OCI-LY1 (cell line): ENCODE measurements at regions not wholly inside any gene's neighbourhood (a gene's known extent, or its start where the extent isn't known, plus 50 kb on each side); places are given as distances from the start of the nearest gene placed in this dataset.
A peak's percentile ranks its signal among the peaks of the same experiment; 100 is the strongest.

Source experiments
- H2AFZ ChIP-seq: fragments of 200-600 bp; sonication (generic), shearing (Covaris generic); 2 replicates; pipeline ENCODE4 v1.6.0; 2014; ENCODE audit warnings: antibody characterized with exemption, mild to moderate bottlenecking, low read length
- H3F3A ChIP-seq: fragments of 200-600 bp; sonication (generic), shearing (Covaris generic); 2 replicates; pipeline ENCODE4 v1.6.0; 2014; ENCODE audit warnings: mild to moderate bottlenecking, antibody characterized with exemption, low read length, moderate library complexity; ENCODE audit not compliant: insufficient read depth
- H3K27ac ChIP-seq: fragments of 200-600 bp; sonication (generic); 2 replicates; pipeline ENCODE4 v1.5.1; 2014; ENCODE audit warnings: low read length, mixed run types, mild to moderate bottlenecking, low read depth; ENCODE audit not compliant: poor library complexity, severe bottlenecking
- H3K27me3 ChIP-seq: fragments of 200-600 bp; sonication (generic); 2 replicates; pipeline ENCODE4 v1.6.0; 2014; ENCODE audit warnings: antibody characterized with exemption, mild to moderate bottlenecking, low read length, moderate library complexity; ENCODE audit not compliant: insufficient read depth
- H3K36me3 ChIP-seq: fragments of 200-600 bp; sonication (generic); 2 replicates; pipeline ENCODE4 v1.6.1; 2014; ENCODE audit warnings: mild to moderate bottlenecking, antibody characterized with exemption, low read length, moderate library complexity, mixed read lengths; ENCODE audit not compliant: insufficient read depth
- H3K4me1 ChIP-seq: fragments of 200-600 bp; sonication (generic); 2 replicates; pipeline ENCODE4 v1.5.1; 2014; ENCODE audit warnings: mild to moderate bottlenecking, low read length, moderate library complexity; ENCODE audit not compliant: insufficient read depth, severe bottlenecking
- H3K4me2 ChIP-seq: fragments of 200-600 bp; sonication (generic), shearing (Covaris generic); 2 replicates; pipeline ENCODE4 v1.6.1; 2014; ENCODE audit warnings: low read length
- H3K4me3 ChIP-seq: fragments of 200-600 bp; sonication (generic); 2 replicates; pipeline ENCODE4 v1.5.1; 2014; ENCODE audit warnings: low read length, low read depth, mild to moderate bottlenecking, mixed read lengths; ENCODE audit not compliant: poor library complexity, severe bottlenecking
- H3K79me2 ChIP-seq: fragments of 200-600 bp; shearing (Covaris generic); 2 replicates; pipeline ENCODE4 v1.6.1; 2016; ENCODE audit warnings: mixed run types, low read length, mixed read lengths; ENCODE audit not compliant: insufficient read depth
- H3K9ac ChIP-seq: fragments of 200-600 bp; sonication (generic), shearing (Covaris generic); 2 replicates; pipeline ENCODE4 v1.6.1; 2014; ENCODE audit warnings: mild to moderate bottlenecking, low read length, mixed read lengths
- H3K9me2 ChIP-seq: fragments of 200-600 bp; sonication (generic), shearing (Covaris generic); 2 replicates; pipeline ENCODE4 v1.6.1; 2014; ENCODE audit warnings: low read depth, mild to moderate bottlenecking, low read length, mixed read lengths
- H3K9me3 ChIP-seq: fragments of 200-600 bp; shearing (Covaris generic); 2 replicates; pipeline ENCODE4 v1.6.1; 2014; ENCODE audit warnings: low read length, mixed read lengths
- H4K20me1 ChIP-seq: fragments of 200-600 bp; sonication (generic), shearing (Covaris generic); 2 replicates; pipeline ENCODE4 v1.6.0; 2016; ENCODE audit warnings: mild to moderate bottlenecking, low read length; ENCODE audit not compliant: insufficient read depth
- EZH2 ChIP-seq: fragments of 200-600 bp; sonication (generic), shearing (Covaris generic); IDR thresholded peaks from 2 replicates; pipeline ENCODE4 v1.8.0; 2017; ENCODE audit warnings: borderline replicate concordance, mixed run types, mild to moderate bottlenecking, antibody characterized with exemption, low read length, moderate library complexity, mixed read lengths
- TF ChIP-seq, protein P1 (sequence below): fragments of 200-600 bp; sonication (generic), shearing (Covaris generic); IDR thresholded peaks from 2 replicates; pipeline ENCODE4 v1.5.1; 2017; ENCODE audit warnings: mild to moderate bottlenecking, antibody characterized with exemption, low read length, moderate library complexity, mixed read lengths

DNA sequence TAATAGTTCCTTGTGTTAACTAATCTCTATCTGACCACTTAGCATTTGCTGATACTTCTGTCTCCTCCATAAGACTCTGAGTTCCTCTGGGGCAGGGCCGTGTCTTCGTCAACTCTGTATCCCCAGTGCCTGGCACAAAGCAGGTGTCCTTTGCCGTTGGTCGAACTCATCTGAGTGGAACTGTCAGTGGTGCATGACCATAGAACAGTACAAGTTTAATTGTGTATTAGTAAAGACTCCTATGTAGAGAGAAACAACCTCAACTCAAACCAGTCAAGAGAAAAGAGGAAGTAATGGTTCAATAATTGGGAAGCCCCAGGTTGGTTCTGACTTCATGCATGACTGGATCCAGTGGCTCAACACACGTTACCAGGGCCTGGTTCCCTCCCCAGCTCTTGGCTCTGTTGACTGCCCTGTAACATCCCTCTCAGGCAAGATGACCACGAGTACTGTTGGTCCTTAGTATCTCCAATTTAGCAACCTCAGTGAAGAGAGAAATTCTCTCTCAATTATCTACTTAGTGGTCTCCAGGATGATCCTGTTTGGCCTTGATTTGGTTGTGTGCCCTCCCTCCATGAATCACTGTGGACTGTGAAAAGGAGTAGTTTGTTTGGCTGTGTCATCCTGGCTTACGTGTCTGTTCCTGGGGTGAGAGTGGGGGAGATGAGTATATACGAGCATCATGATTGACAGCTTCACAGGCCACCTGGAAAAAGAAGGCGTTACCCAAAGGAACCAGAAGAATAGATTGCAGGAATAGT lies 58.5 kb upstream of the MSH6 start:
- H3K4me2 ChIP-seq = peak overlapping the region; percentile 45
- no peaks in the 10 kb centered on the region for H4K20me1 ChIP-seq
- H3K4me3 ChIP-seq = peak overlapping the region; percentile 2
- peak overlapping the region; percentile 98 for H3K27ac ChIP-seq
- peaks cover 32% of the 10 kb centered on the region for H3K36me3 ChIP-seq
- H3K9me3 ChIP-seq = 0 out of 2 replicates have a peak, but pooled peaks cover 2% of the 10 kb centered on the region
- peaks cover 90% of the 10 kb centered on the region for H3K4me1 ChIP-seq
- H3F3A ChIP-seq = peaks cover 28% of the 10 kb centered on the region
- no peak overlapping the region for H2AFZ ChIP-seq
- H3K79me2 ChIP-seq = no peaks in the 10 kb centered on the region
- H3K27me3 ChIP-seq = no peaks in the 10 kb centered on the region
- peak overlapping the region; percentile 64 for H3K9ac ChIP-seq
- TF ChIP-seq EZH2 = no peak
- TF ChIP-seq, protein P1, sequence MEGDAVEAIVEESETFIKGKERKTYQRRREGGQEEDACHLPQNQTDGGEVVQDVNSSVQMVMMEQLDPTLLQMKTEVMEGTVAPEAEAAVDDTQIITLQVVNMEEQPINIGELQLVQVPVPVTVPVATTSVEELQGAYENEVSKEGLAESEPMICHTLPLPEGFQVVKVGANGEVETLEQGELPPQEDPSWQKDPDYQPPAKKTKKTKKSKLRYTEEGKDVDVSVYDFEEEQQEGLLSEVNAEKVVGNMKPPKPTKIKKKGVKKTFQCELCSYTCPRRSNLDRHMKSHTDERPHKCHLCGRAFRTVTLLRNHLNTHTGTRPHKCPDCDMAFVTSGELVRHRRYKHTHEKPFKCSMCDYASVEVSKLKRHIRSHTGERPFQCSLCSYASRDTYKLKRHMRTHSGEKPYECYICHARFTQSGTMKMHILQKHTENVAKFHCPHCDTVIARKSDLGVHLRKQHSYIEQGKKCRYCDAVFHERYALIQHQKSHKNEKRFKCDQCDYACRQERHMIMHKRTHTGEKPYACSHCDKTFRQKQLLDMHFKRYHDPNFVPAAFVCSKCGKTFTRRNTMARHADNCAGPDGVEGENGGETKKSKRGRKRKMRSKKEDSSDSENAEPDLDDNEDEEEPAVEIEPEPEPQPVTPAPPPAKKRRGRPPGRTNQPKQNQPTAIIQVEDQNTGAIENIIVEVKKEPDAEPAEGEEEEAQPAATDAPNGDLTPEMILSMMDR = no peak
- no peaks in the 10 kb centered on the region for H3K9me2 ChIP-seq

DNA sequence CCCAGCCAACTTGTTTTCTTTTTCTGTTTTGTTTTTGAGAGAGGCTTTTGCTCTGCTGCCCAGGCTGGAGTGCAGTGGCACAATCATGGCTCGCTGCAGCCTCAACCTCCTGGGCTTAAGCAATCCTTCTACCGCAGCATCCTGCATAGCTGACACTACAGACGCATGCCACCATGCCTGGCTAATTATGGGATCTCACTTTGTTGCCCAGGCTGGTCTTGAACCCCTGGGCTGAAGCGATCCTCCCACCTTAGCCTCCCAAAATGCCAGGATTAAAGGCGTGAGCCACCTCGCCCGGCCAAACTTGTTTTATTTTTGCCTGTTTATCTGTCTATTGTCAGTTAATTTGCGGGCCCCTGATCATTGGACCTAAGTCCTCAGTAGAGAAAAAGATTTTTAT lies 61.6 kb upstream of the MSH6 start:
- Histone ChIP-seq H3F3A (peaks cover 39% of the 10 kb centered on the region), H2AFZ (no peak overlapping the region), H3K9me3 (no peaks in the 10 kb centered on the region), H3K4me2 (no peak overlapping the region), H3K9me2 (no peaks in the 10 kb centered on the region), H3K9ac (no peak overlapping the region), H3K36me3 (peaks cover 12% of the 10 kb centered on the region; the same call in 1 of the 2 replicates), H3K27me3 (no peaks in the 10 kb centered on the region), H3K4me1 (peaks cover 100% of the 10 kb centered on the region), H3K27ac (peak overlapping the region; percentile 98), H4K20me1 (no peaks in the 10 kb centered on the region), H3K79me2 (no peaks in the 10 kb centered on the region), H3K4me3 (no peak overlapping the region)
- TF ChIP-seq, protein P1 = no peak
- TF ChIP-seq EZH2 = no peak

DNA sequence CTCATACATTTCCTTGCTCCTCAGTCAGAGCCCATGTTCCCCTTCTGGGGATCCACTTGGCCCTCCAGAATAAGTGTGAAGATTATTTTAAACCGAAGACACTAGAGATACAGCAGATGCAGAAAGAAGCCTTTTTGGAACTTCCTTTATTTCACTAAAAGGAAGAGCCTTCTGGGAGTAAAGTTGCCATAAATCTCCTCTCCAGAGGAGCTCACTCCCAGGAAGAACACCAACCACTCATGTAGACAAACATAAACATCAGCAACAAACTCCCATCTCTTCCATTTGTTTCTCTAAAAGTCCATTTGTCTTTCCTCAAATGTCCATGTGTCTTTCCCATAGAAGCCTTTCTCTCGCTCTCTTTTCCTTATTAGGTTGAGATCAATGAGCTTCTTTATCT lies 62.4 kb upstream of the MSH6 start:
- Histone ChIP-seq H3K4me2 (peak overlapping the region; percentile 13; the same call in 1 of the 2 replicates), H3K9me3 (no peaks in the 10 kb centered on the region), H3K9me2 (no peaks in the 10 kb centered on the region), H3K4me3 (no peak overlapping the region), H4K20me1 (no peaks in the 10 kb centered on the region), H3K36me3 (peaks cover 15% of the 10 kb centered on the region; the same call in 1 of the 2 replicates), H3K27me3 (no peaks in the 10 kb centered on the region), H3K4me1 (peaks cover 100% of the 10 kb centered on the region), H3K27ac (peak overlapping the region; percentile 98), H3K79me2 (no peaks in the 10 kb centered on the region), H2AFZ (no peak overlapping the region), H3F3A (peaks cover 43% of the 10 kb centered on the region), H3K9ac (peak overlapping the region; percentile 58)
- TF ChIP-seq EZH2 = no peak
- TF ChIP-seq, protein P1 = no peak
